Trophoblast cell (in vitro differentiated cells and primary cell): ENCODE measurements at regions not wholly inside any gene's neighbourhood (a gene's known extent, or its start where the extent isn't known, plus 50 kb on each side); places are given as distances from the start of the nearest gene placed in this dataset.

ENCODE experiments used
- DNase-seq, 2 donors: peaks; one replicate each; pipeline ENCODE4 v3.0.0-alpha.2; 2016
- H2AFZ ChIP-seq: 2 replicates; pipeline ENCODE4 v1.6.1; 2013; ENCODE audit warnings: low read length, moderate library complexity, mild to moderate bottlenecking; ENCODE audit not compliant: insufficient read depth, poor library complexity
- H2AK5ac ChIP-seq: 2 replicates; pipeline ENCODE4 v1.6.1; 2013; ENCODE audit warnings: mild to moderate bottlenecking, low read length
- H2BK120ac ChIP-seq: 2 replicates; pipeline ENCODE4 v1.6.1; 2013; ENCODE audit warnings: low read length, mild to moderate bottlenecking, moderate library complexity; ENCODE audit not compliant: insufficient read depth, poor library complexity
- H2BK12ac ChIP-seq: 2 replicates; pipeline ENCODE4 v1.6.1; 2013; ENCODE audit warnings: mild to moderate bottlenecking, low read length, moderate library complexity
- H2BK5ac ChIP-seq: 2 replicates; pipeline ENCODE4 v1.6.1; 2013; ENCODE audit warnings: low read length, low read depth, moderate library complexity, mild to moderate bottlenecking; ENCODE audit not compliant: poor library complexity
- H3K14ac ChIP-seq: 2 replicates; pipeline ENCODE4 v1.6.1; 2013; ENCODE audit warnings: mild to moderate bottlenecking, low read length
- H3K18ac ChIP-seq: 2 replicates; pipeline ENCODE4 v1.6.1; 2013; ENCODE audit warnings: mild to moderate bottlenecking, low read length
- H3K23ac ChIP-seq: 2 replicates; pipeline ENCODE4 v1.6.1; 2013; ENCODE audit warnings: low read length
- H3K27ac ChIP-seq: 2 replicates; pipeline ENCODE4 v1.5.1; 2013; ENCODE audit warnings: low read depth, mild to moderate bottlenecking, inconsistent platforms, low read length, moderate library complexity
- H3K27me3 ChIP-seq: 2 replicates; pipeline ENCODE4 v1.6.1; 2013; ENCODE audit warnings: inconsistent platforms, mild to moderate bottlenecking, low read length, moderate library complexity; ENCODE audit not compliant: insufficient read depth
- H3K36me3 ChIP-seq, 2 experiments: 1 replicate in 1 of 2; 2 replicates in 1 of 2; pipeline ENCODE4 v1.6.1; 2013; ENCODE audit warnings: low read length in 2 of 2, mild to moderate bottlenecking in 2 of 2, moderate library complexity in 1 of 2; ENCODE audit not compliant: insufficient read depth in 2 of 2, control insufficient read depth in 1 of 2
- H3K4ac ChIP-seq: 2 replicates; pipeline ENCODE4 v1.6.1; 2013; ENCODE audit warnings: low read depth, mild to moderate bottlenecking, low read length, moderate library complexity
- H3K4me1 ChIP-seq, 2 experiments: 1 replicate in 1 of 2; 2 replicates in 1 of 2; pipeline ENCODE4 v1.6.1; 2013; ENCODE audit warnings: low read length in 2 of 2, mild to moderate bottlenecking in 2 of 2, moderate library complexity in 1 of 2; ENCODE audit not compliant: insufficient read depth in 2 of 2, control insufficient read depth in 1 of 2
- H3K4me2 ChIP-seq: 2 replicates; pipeline ENCODE4 v1.6.1; 2013; ENCODE audit warnings: inconsistent platforms, mild to moderate bottlenecking, low read length, moderate library complexity
- H3K4me3 ChIP-seq: 2 replicates; pipeline ENCODE4 v1.5.1; 2013; ENCODE audit warnings: mild to moderate bottlenecking, low read depth, low read length, inconsistent platforms
- H3K79me1 ChIP-seq: one replicate; pipeline ENCODE4 v1.6.1; 2013; ENCODE audit warnings: low read length
- H3K79me2 ChIP-seq: 2 replicates; pipeline ENCODE4 v1.6.1; 2013; ENCODE audit warnings: low read length, mild to moderate bottlenecking; ENCODE audit not compliant: control insufficient read depth, insufficient read depth, poor library complexity
- H3K9ac ChIP-seq: 2 replicates; pipeline ENCODE4 v1.6.1; 2013; ENCODE audit warnings: mild to moderate bottlenecking, low read length
- H3K9me3 ChIP-seq: 2 replicates; pipeline ENCODE4 v1.6.1; 2013; ENCODE audit warnings: low read depth, mild to moderate bottlenecking, control low read depth, inconsistent platforms, low read length; ENCODE audit not compliant: insufficient read depth
- H4K12ac ChIP-seq: 2 replicates; pipeline ENCODE4 v1.6.1; 2013; ENCODE audit warnings: low read depth, mild to moderate bottlenecking, low read length, moderate library complexity
- H4K8ac ChIP-seq: 2 replicates; pipeline ENCODE4 v1.6.1; 2013; ENCODE audit warnings: low read depth, mild to moderate bottlenecking, low read length, moderate library complexity
- H4K91ac ChIP-seq: one replicate; pipeline ENCODE4 v1.6.1; 2013; ENCODE audit warnings: low read depth, mild to moderate bottlenecking, low read length, moderate library complexity
- WGBS: extraction: QIAGEN DNeasy Blood & Tissue Kit; methylation state at CpG from one replicate; pipeline ENCODE4 v1.1.7; 2013; ENCODE audit warnings: missing lambda C conversion rate; ENCODE audit not compliant: insufficient read length, insufficient coverage; ENCODE audit errors: extremely low coverage; 5-methylcytosine and 5-hydroxymethylcytosine counted together

DNA sequence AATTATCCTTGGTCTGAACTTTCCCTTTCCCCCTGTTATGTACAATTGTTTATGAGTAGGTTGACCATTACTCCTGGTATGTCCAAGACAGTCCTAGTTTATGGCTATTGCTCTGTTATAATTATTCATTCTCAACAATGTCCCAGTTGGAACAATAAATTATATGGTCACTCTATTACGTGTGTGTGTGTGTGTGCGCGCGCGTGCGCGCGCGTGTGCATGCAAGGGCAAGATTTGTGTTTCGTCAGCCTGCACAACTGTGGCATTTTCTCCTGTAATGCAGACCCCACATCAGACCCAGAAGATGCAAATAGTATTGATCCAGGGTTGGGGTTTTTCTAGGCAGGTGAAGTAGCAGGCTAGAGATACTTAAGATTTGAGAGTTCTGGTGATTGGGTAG is 88.4 kb downstream of the ESM1 start:
- Histone ChIP-seq H3K27ac (no peak overlapping the region), H3K23ac (no peak overlapping the region), H3K36me3 (no peaks in the 10 kb centered on the region), H2BK120ac (no peak overlapping the region), H3K18ac (no peak overlapping the region), H3K27me3 (no peaks in the 10 kb centered on the region), H4K91ac (no peak overlapping the region), H3K79me1 (no peaks in the 10 kb centered on the region), H3K4me1 (no peaks in the 10 kb centered on the region), H3K14ac (no peak overlapping the region), H4K8ac (no peak overlapping the region), H2AK5ac (no peak overlapping the region), H3K4me3 (no peak overlapping the region), H2BK12ac (no peak overlapping the region), H3K9me3 (no peaks in the 10 kb centered on the region), H2BK5ac (no peak overlapping the region), H3K4ac (no peak overlapping the region), H3K4me2 (no peak overlapping the region), H3K79me2 (no peaks in the 10 kb centered on the region), H2AFZ (no peak overlapping the region), H3K9ac (no peak overlapping the region), H4K12ac (no peak overlapping the region)
- no CpG with 5 or more reads among the region's 10 CpGs for WGBS
- no peak for DNase-seq

DNA sequence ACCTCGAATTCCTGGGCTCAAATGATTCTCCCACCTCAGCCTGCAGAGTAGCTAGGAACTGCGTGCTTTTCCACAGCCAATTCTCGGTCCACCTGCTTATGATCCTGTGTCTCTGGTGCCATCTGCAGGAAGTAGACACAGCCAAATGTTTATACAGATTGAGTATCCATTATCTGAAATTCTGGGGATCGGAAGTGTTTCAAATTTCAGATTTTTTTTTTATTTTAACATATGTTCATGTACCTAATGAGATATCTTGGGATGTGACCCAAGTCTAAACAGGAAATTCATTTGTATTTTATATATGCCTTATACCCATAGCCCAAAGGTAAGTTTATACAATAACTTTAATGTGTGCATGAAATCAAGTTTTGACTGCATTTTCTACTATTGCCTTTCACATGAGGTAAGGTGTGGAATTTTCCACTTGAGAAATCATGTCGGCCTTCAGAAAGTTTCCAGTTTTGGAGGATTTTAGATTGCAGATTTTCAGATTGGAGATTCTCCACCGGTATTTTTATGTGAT is 89.5 kb downstream of the ESM1 start:
- no peak overlapping the region for H3K27ac ChIP-seq
- no CpG with 5 or more reads among the region's 6 CpGs for WGBS
- H4K8ac ChIP-seq = no peak overlapping the region
- no peak overlapping the region for H2BK12ac ChIP-seq
- H3K79me1 ChIP-seq = no peaks in the 10 kb centered on the region
- H3K4me3 ChIP-seq = no peak overlapping the region
- DNase-seq = peak in 1 of 2 donors; percentile 53
- H3K36me3 ChIP-seq = no peaks in the 10 kb centered on the region
- no peak overlapping the region for H3K9ac ChIP-seq
- H3K9me3 ChIP-seq = no peaks in the 10 kb centered on the region
- no peak overlapping the region for H4K91ac ChIP-seq
- no peak overlapping the region for H3K18ac ChIP-seq
- no peak overlapping the region for H3K4me2 ChIP-seq
- no peak overlapping the region for H4K12ac ChIP-seq
- H2AK5ac ChIP-seq = no peak overlapping the region
- no peak overlapping the region for H3K14ac ChIP-seq
- H2BK5ac ChIP-seq = no peak overlapping the region
- no peak overlapping the region for H3K4ac ChIP-seq
- H2AFZ ChIP-seq = no peak overlapping the region
- H2BK120ac ChIP-seq = no peak overlapping the region
- H3K23ac ChIP-seq = no peak overlapping the region
- H3K79me2 ChIP-seq = no peaks in the 10 kb centered on the region
- H3K27me3 ChIP-seq = no peaks in the 10 kb centered on the region
- H3K4me1 ChIP-seq = no peaks in the 10 kb centered on the region

DNA sequence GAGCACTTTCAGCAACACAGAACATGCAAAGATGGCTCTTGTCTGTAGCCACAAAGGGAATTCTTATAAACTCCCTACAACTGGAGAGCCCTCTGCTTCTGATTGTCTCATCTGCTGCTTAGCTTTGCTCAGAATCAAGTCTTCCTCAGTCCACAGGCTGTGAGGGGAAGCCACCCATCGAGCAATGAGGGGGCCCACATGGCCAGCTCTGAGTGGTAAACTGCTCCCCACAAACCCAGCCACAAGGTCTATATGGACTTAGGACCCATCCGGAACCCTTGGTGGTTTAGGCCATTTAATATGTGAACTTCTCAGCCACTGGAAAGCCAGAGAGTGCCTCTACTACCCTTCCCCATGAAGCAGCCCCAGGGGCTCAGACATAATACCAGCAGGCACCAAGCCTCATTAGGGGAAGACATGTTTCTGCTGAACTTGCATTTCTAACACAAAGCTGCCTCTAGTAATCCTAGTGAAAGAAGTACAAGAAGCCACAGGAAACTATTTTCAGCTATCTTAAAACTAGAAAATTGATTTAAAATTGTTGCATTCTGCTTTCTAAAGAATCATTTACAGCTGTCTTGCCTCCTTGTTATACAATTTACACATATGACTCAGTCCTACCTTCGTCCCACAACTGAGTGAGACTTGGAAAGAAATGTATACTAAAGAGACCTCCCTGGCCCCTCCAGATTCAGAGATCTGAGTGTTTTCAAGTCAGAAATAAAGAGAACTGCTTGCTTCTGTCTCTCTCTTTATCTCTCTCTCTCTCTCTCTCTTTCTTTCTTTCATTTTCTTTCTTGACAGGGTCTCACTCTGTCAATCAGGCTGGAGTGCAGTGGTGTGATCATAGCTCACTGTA is 90.2 kb downstream of the ESM1 start:
- no peaks in the 10 kb centered on the region for H3K9me3 ChIP-seq
- H3K18ac ChIP-seq = no peak overlapping the region
- no peak overlapping the region for H3K4ac ChIP-seq
- H2BK120ac ChIP-seq = no peak overlapping the region
- no peak overlapping the region for H2AFZ ChIP-seq
- no peak overlapping the region for H2AK5ac ChIP-seq
- H3K27me3 ChIP-seq = no peaks in the 10 kb centered on the region
- H3K79me2 ChIP-seq = no peaks in the 10 kb centered on the region
- H3K14ac ChIP-seq = no peak overlapping the region
- no peaks in the 10 kb centered on the region for H3K36me3 ChIP-seq
- no peak overlapping the region for H3K23ac ChIP-seq
- H4K91ac ChIP-seq = no peak overlapping the region
- no peak overlapping the region for H3K27ac ChIP-seq
- H3K4me3 ChIP-seq = no peak overlapping the region
- no peak overlapping the region for H2BK12ac ChIP-seq
- DNase-seq = no peak
- no peak overlapping the region for H3K4me2 ChIP-seq
- no peak overlapping the region for H2BK5ac ChIP-seq
- no peak overlapping the region for H4K12ac ChIP-seq
- WGBS = no CpG with 5 or more reads among the region's 3 CpGs
- no peak overlapping the region for H3K9ac ChIP-seq
- no peaks in the 10 kb centered on the region for H3K4me1 ChIP-seq
- H3K79me1 ChIP-seq = no peaks in the 10 kb centered on the region
- no peak overlapping the region for H4K8ac ChIP-seq

DNA sequence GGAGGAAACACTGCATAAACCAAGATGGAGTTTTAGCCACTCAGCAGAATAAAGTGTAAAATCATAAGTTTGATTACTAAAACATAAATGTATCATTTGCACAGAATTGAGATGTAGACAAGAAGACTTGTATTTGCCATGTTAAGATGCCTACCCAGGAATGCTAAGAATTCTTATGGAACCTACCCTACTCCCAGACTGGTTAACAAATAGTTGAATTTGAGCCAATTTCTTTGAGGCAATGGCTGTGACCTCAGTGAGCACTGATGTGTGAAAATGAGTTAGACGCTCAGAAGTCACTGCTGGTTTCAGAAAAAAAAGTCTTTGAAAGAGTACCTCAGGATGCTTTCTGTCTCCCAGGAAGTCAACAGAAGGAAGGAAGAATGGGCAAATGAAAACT is 95.6 kb downstream of the ESM1 start:
- no peaks in the 10 kb centered on the region for H3K79me2 ChIP-seq
- H2AFZ ChIP-seq = no peak overlapping the region
- H4K8ac ChIP-seq = no peak overlapping the region
- no peak overlapping the region for H2BK120ac ChIP-seq
- no peaks in the 10 kb centered on the region for H3K27me3 ChIP-seq
- no CpG with 5 or more reads among the region's 1 CpG for WGBS
- H3K9me3 ChIP-seq = no peaks in the 10 kb centered on the region
- no peak overlapping the region for H3K18ac ChIP-seq
- no peak overlapping the region for H4K12ac ChIP-seq
- H3K36me3 ChIP-seq = no peaks in the 10 kb centered on the region
- H2AK5ac ChIP-seq = no peak overlapping the region
- H3K79me1 ChIP-seq = no peaks in the 10 kb centered on the region
- no peak overlapping the region for H3K23ac ChIP-seq
- H4K91ac ChIP-seq = no peak overlapping the region
- no peak overlapping the region for H3K4me2 ChIP-seq
- H3K14ac ChIP-seq = no peak overlapping the region
- no peak overlapping the region for H3K9ac ChIP-seq
- H3K27ac ChIP-seq = no peak overlapping the region
- no peak overlapping the region for H2BK12ac ChIP-seq
- no peak for DNase-seq
- H2BK5ac ChIP-seq = no peak overlapping the region
- no peak overlapping the region for H3K4ac ChIP-seq
- H3K4me3 ChIP-seq = no peak overlapping the region
- no peaks in the 10 kb centered on the region for H3K4me1 ChIP-seq
